ENCODE measurements at regions not wholly inside any gene's neighbourhood (a gene's known extent, or its start where the extent isn't known, plus 50 kb on each side); places are given as distances from the start of the nearest gene placed in this dataset.
"Not testable (repeated sequence)": the region's sequence is repeated elsewhere in the genome, so short reads cannot be mapped to it uniquely, and the experiment has no call there.

DNA sequence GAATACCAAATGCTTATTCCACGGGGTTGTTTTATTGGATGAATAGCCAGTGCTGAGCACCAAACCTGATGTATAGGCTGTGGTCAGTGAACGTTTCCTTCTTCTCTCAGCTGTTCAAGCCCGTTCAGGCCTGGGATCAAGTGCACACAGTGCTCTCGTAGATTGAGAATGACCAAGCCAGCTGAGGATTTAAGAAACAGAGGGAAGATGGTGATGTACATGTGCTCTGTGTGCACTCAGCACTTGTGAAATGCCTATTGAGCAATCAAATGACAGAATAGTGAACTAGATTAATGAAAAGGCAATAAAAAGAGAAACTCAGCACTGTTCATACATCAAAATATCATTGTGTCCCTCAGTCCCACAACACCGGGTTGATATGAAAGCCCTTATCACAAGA is 302.5 kb downstream of the BMPER start:
- DNase-seq (ENCODE audit: low read depth in 3 of 3) = no peak

DNA sequence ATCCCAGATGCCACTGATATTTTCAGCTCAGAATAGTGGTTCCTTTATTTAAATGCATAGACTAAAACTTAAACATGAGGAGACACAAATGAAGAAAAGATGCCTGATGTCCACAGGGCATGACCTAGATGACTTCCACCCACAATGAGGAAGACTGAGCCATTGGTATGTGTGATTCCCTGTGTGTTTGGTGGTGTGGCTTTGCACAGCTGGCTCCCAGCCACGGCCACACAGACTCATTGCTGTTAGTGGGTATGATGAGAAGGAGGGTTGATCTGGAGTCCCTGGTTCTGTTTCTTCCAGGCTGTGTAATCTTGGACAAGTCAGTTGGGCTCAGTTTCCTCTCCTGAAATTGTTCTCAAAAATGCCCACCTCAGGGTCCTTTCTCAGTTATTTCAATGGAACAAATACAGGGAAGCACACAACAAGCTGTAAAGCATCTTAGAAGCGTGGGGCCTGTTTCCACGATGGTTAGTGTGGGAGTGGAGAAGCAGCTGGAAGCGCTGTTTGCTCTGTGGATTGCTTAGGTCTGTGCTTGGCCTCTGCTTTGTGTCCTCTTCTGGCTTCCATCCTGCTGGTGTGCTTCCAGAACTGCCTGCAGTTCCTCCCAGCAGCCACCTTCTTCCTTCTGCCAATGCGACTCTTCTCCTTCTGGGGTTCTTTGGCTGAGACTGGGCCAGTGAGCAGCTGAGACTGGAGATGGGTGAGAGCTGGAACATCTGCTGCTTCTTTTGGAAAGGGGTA is 303.7 kb downstream of the BMPER start:
- no peak for DNase-seq (ENCODE audit: low read depth in 3 of 3)

DNA sequence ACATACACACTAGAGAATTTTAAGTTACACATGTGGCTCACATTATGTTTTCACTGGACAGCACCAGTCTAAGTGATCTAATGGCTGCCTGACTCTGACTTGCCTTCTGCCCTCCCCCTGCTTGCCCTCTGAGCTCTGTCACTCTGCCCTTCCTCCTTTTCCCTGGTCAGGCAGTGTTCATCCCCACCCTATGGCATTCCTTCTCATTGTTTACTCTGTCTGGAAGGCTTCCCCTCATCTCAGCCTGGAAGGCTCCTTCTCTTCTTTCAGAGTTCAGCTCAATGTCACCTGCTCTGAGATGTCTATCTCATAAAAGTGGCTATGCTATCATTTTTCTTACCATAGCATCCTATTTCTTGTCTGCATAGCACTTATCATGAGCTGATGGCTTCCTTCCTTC is 305.7 kb downstream of the BMPER start:
- DNase-seq (ENCODE audit: low read depth in 3 of 3) = no peak

GRCh38 chr7:34217972-34218371 is 312.6 kb downstream of the BMPER start:
- DNase-seq (ENCODE audit: low read depth in 3 of 3) = no peak

DNA sequence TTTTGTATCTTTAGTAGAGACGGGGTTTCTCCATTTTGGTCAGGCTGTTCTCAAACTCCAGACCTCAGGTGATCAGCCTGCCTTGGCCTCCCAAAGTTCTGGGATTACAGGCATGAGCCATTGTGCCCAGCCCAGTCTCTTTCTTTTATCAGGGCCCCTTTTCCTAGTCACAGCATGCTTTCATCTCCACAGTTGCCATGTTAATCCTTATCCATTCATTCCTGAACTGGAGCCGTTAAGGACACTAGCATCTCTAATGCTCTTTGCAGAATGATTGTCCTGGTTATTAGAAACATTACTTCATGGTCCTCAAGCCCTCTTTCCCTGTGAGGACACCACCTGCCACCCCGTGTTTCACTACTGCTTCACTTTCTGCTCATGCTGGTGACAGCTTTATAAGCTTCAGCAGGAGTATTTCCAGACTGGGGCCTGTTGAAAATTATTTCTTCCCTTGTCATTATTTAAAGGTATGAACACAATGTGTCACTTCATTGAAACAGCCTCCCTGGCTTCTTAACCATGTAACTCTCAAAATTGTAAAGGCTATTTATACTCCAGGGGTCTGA is 313.9 kb downstream of the BMPER start:
- no peak for DNase-seq (ENCODE audit: low read depth in 3 of 3)

DNA sequence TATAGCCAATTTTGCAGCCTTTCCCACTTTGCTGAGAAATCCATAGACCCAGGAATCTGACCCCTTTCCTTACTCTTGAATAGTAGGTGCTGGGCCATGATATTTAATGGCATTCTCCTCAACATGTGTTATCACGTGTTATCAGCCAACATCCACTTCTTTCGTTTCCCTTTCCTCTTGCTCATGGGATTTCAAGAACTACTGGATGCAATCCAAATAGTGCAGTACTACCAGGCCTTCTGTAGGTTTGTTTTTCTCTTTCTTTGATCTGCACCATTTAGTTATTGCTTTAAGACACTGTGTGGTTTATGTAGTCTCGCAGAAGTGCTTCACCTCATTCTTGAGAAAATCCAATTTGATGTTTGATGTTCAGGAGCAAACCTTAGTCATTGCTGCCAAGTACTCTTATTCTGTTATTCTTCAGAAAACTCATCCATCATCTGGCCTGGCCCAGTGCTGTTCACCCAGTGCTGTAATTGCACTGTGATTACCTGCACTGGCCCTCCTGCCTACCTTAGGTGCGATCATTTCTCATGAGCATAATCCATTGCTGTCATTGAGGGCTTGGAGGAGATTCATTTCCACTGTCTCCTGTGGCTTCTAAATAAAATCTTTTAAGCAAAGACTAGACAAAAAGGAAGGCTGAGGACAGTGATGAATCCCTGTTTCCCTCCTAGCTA is 315.3 kb downstream of the BMPER start:
- no peak for DNase-seq (ENCODE audit: low read depth in 3 of 3)

GRCh38 chr7:34222316-34222715 is 317.0 kb downstream of the BMPER start:
- no peak for DNase-seq (ENCODE audit: low read depth in 3 of 3)

GRCh38 chr7:34222722-34223121 is 317.4 kb downstream of the BMPER start:
- DNase-seq (ENCODE audit: low read depth in 3 of 3) = no peak

DNA sequence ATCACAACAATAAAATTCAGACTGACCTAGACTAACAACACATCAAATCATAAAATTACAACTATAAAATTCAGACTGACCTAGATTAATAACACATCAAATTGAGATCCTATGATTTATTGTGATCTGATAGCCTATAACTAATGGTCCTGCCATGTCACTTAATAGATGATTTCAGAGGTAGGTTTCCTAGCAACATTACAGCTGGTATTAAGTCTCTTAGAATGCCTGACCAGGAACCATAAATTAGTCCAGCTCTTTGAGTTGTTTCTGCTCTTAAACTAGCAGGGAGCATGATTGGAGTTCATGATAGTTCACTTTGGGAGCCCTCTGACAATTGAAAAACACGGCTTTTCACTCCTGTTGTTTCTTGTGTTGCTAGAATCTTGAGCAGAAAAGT is 318.9 kb downstream of the BMPER start:
- DNase-seq (ENCODE audit: low read depth in 3 of 3) = no peak

DNA sequence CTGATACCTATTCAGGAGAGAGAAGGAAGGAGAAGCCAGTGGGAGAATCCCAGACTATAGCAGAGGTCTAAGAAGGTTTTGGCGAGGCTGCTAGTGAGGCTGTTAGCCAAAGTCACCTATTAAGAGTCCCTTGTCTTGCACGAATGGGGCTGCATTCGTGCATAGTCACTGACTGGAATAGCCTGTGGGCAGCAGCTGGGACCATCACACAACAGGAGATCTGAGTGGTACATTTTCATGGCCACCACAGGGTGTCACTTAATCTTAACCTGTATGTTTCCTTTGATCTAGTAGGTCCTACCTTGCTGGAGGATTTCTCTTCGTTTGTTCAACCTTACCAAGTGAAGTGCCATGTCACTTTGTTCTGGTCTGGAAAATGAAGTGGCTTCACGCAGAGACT is 319.9 kb downstream of the BMPER start:
- no peak for DNase-seq (ENCODE audit: low read depth in 3 of 3)

GRCh38 chr7:34227525-34227924 is 322.2 kb downstream of the BMPER start:
- DNase-seq (ENCODE audit: low read depth in 3 of 3) = no peak

GRCh38 chr7:34235101-34235500 is 329.8 kb downstream of the BMPER start:
- DNase-seq (ENCODE audit: low read depth in 3 of 3) = not testable (repeated sequence)

GRCh38 chr7:34236057-34236456 is 330.7 kb downstream of the BMPER start:
- no peak for DNase-seq (ENCODE audit: low read depth in 3 of 3)

GRCh38 chr7:34236839-34237492 is 331.6 kb downstream of the BMPER start:
- DNase-seq (ENCODE audit: low read depth in 3 of 3) = no peak

- DNase-seq (ENCODE audit: low read depth in 3 of 3) = no peak
Observed at GRCh38 chr7:34237493-34237849, 332.1 kb downstream of the BMPER start.

- DNase-seq (ENCODE audit: low read depth in 3 of 3) = no peak
Observed at GRCh38 chr7:34240417-34240816, 335.1 kb downstream of the BMPER start.

GRCh38 chr7:34242391-34242790 is 337.1 kb downstream of the BMPER start:
- DNase-seq (ENCODE audit: low read depth in 3 of 3) = no peak

- no peak for DNase-seq (ENCODE audit: low read depth in 3 of 3)
Observed at GRCh38 chr7:34245246-34245645, 339.9 kb downstream of the BMPER start.

- no peak for DNase-seq (ENCODE audit: low read depth in 3 of 3)
Observed at GRCh38 chr7:34247468-34247867, 342.1 kb downstream of the BMPER start.

- DNase-seq (ENCODE audit: low read depth in 3 of 3) = no peak
Observed at GRCh38 chr7:34249192-34249591, 343.9 kb downstream of the BMPER start.

- no peak for DNase-seq (ENCODE audit: low read depth in 3 of 3)
Observed at GRCh38 chr7:34260279-34260678, 354.9 kb downstream of the BMPER start.

GRCh38 chr7:34263168-34263567 is 357.8 kb downstream of the BMPER start:
- no peak for DNase-seq (ENCODE audit: low read depth in 3 of 3)

GRCh38 chr7:34269084-34269483 is 363.7 kb downstream of the BMPER start:
- no peak for DNase-seq (ENCODE audit: low read depth in 3 of 3)

Measured in stimulated activated CD4-positive, alpha-beta T cell treated with anti-CD3 and anti-CD28 coated beads, TNF-alpha, amount 100 ng/mL, for 24 hours (primary cell).